ENCODE measurements at regions not wholly inside any gene's neighbourhood (a gene's known extent, or its start where the extent isn't known, plus 50 kb on each side); places are given as distances from the start of the nearest gene placed in this dataset.

GRCh38 chr4:157741642-157742041 lies 431.2 kb downstream of the GASK1B start:
- TF ChIP-seq CTCF (conservative IDR thresholded peaks at IDR 0.05) (no peak), EZH2 (IDR thresholded peaks at IDR 0.05; ENCODE audit: low read depth) (no peak)

All from PC-9 (cell line).